SK-N-MC (cell line): ENCODE measurements at regions not wholly inside any gene's neighbourhood (a gene's known extent, or its start where the extent isn't known, plus 50 kb on each side); places are given as distances from the start of the nearest gene placed in this dataset.

Source experiments
- EZH2 ChIP-seq: fragments of 200-600 bp; sonication (generic); IDR thresholded peaks from one replicate; pipeline ENCODE4 v1.6.1; 2017; ENCODE audit warnings: antibody characterized with exemption
- FOXP2 ChIP-seq: optimal IDR thresholded peaks from 2 replicates; pipeline ENCODE3; 2011; ENCODE audit warnings: mild to moderate bottlenecking, moderate library complexity; ENCODE audit not compliant: insufficient read depth; ENCODE audit errors: extremely low read length, control extremely low read depth
- POLR2AphosphoS5 ChIP-seq: IDR thresholded peaks from 2 replicates; pipeline ENCODE4 v1.6.1; 2012; ENCODE audit warnings: mild to moderate bottlenecking, low read depth, low read length, borderline replicate concordance

- no peak for TF ChIP-seq FOXP2
- no peak for TF ChIP-seq EZH2
- TF ChIP-seq POLR2AphosphoS5, result no peak
Measured at GRCh38 chr2:128589681-128590080, 271.0 kb upstream of the HS6ST1 start.
